GM21423 (cell line): ENCODE measurements at regions not wholly inside any gene's neighbourhood (a gene's known extent, or its start where the extent isn't known, plus 50 kb on each side); places are given as distances from the start of the nearest gene placed in this dataset.

ENCODE experiments used
- ATAC-seq: cut with Tn5 transposase; IDR thresholded peaks from one replicate; pipeline ENCODE4 v1.9.1; 2021; ENCODE audit warnings: mild to moderate bottlenecking, moderate library complexity; ENCODE audit not compliant: unreplicated experiment

DNA sequence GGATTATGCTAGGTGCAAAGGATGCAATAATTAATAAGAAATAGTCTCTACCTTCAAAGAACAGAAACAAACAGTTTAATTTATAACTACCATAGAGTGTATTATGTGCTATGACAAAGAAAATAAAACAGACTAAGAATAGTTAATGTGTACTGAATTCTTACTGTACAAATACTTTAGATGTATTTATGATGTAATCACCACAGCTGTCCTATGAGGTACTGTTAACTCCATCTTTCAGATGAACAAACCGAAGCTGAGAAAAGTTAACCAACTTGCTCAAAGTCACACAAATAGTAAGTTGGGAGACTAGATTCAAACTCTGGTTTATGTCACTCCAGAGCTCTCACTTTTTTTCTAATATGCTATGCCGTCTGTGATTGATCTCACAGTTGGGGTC lies 77.0 kb upstream of the FGGY start:
- no peak for ATAC-seq

DNA sequence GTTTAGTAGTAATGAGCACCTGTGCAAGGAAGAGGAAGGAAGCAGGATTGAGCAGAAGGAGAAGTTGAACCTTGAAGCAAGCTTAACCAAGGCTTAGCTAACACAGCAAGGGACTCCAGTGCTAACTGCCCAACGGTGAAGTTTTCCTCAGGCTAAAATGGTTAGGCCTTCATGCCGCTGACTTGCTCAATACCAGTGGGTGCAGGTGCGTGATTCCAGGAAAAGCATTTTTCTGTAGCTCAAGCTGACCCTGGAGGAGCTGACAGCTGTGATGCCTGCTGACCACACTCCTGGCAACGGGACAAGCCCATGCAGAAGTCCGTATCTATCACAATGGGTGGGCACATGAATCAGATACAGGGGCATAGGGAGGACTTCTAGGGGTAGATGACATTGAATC lies 76.5 kb upstream of the FGGY start:
- no peak for ATAC-seq

DNA sequence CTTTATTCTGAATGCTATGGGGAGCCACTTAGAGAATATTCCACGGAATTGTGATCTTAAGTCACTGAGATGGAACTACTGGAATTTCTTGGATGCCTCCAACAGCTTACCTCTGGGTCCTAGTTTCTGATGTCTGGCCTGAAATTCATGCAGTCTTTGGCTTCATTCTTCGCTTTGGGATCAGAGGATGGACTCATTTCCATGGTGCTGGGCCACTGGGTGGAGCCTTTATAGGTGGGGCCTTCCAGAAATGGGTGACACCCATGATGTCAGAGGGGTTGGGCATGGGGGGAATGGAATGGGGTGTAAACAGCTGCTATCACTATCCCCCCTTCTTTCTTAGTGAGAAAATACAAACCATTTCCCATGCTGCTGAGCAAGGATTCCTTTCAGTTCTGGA lies 73.7 kb upstream of the FGGY start:
- no peak for ATAC-seq

DNA sequence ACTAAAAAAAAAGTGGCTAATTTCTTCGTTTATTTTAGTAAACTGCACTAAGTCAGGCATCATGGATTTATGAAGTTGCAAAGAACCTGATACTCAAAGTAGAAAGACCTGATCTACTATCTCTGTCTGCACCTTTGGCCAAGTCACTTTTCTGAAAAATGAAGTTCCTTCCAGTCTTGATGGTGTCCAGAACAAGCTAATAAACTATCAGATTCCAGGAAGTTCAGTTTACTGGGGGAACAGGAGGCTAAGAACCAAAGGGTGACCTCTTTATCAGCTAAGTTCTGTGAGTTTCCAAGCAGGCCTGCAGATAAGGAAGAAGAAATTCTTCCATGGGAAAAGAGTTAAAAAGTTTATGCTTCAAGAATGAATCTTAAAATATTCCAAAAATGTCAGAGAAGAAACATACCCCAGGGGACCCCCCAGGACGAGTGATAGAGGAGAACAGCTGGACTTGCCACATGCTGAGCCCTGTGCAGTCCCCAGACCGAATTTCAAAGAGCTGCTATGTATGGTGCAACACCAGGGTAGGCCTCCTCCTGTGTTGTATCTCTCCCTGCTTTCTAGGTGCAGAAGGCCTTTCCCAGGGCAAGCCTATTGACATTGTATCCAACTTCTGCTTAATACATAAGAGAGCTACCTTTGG lies 72.8 kb upstream of the FGGY start:
- no peak for ATAC-seq

DNA sequence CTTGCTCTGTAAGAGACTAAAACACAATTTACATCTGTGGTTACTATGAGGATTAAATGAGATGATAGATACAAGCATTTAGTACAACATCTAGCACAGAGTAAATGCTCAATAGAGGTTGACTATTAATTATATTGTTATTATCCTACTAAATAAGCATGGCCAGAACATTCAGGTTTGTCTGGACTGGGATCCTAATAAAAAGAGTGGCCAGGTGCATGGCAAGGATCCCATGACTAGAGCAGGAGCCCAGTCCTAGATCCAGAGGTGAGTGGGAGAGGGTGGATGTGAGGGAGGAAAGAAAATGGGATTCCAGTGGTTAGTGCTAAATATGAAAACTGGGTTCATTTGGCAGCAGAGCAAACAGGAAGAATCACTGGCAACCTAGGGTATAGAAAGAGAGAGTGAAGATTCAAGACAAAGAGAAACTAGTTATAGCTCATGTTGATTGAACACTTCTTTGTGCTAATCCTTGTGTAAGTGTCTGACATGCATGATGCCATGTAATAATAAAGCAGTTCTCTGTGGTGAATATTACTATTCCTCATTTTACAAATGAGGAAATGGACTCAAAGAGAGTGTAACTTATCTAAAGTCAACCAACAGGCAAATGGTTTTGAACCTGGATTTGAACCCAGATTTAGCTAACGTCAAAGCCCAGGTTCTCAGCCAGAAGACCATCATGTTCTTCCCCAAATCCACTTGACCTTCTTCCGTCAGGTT lies 71.1 kb upstream of the FGGY start:
- no peak for ATAC-seq

DNA sequence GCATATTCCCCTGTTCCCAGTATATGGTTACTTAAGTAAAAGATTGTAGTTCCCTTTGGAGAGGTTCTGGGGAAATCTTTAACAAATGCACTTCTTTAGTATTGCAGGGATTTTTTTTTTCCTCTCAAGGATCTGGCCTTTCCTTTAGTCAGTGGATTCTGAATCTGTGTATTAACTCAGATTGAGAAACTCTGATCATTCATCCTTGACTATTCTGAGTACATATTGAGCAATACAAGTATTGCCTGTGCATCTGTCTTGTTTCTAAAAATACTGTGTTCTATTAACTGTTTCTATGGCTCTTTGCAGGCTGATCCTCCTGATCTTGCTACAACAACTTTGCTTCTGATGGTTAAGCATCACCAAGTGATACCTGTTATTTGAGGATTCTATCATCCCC lies 67.8 kb upstream of the FGGY start:
- ATAC-seq: no peak

DNA sequence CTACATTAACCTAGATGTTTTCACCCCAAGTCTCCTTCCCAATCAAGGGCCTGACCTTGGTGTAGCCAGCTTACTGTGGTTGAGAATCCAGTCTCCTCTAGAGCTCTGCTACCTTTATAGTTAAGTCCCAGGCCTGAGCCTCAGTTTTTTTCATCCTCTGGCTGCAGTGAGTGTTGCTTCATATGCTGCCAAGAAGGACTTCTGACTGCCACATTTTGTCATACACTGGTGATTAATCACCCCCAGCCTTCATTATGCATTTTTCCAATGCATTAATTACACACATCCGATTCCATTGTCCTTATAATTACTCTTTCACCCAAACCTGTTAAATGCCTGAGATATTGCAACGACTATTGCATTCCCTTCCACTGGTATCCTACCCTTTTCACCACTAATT lies 66.3 kb upstream of the FGGY start:
- no peak for ATAC-seq

DNA sequence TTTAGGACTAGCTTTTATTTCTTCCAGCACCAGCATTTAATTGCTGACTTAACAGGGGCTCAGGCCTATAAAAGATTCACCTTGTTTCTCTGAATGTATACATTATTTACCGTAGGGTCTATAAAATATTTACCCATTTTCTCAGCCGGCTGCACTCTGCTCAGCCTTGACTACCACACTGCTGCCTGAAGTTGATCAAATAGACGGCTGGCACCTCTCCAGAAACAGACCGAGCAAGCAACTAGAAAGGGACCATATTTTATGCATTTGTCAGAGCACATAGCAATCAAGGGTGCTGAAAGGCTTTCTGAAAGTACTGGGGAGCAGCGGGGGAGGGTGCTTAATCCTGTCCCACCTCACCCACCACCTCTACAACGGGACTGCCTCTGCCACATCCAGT lies 64.7 kb upstream of the FGGY start:
- no peak for ATAC-seq

DNA sequence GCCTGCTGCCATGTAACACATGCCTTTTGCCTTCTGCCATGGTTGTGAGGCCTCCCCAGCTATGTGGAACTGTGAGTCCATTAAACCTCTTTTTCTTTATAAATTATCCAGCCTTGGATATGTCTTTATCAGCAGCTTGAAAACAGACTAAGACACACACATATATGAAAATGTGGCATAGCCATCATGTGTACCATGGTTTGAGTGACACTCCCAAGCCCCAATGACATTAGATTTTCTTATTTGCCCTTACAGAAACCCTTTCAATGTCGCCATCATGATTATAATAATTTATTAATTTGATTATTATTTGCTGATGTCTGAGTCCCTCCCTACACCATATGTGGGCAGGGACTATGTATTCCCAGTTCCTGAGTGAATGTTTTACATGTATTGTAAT lies 63.5 kb upstream of the FGGY start:
- ATAC-seq: no peak

DNA sequence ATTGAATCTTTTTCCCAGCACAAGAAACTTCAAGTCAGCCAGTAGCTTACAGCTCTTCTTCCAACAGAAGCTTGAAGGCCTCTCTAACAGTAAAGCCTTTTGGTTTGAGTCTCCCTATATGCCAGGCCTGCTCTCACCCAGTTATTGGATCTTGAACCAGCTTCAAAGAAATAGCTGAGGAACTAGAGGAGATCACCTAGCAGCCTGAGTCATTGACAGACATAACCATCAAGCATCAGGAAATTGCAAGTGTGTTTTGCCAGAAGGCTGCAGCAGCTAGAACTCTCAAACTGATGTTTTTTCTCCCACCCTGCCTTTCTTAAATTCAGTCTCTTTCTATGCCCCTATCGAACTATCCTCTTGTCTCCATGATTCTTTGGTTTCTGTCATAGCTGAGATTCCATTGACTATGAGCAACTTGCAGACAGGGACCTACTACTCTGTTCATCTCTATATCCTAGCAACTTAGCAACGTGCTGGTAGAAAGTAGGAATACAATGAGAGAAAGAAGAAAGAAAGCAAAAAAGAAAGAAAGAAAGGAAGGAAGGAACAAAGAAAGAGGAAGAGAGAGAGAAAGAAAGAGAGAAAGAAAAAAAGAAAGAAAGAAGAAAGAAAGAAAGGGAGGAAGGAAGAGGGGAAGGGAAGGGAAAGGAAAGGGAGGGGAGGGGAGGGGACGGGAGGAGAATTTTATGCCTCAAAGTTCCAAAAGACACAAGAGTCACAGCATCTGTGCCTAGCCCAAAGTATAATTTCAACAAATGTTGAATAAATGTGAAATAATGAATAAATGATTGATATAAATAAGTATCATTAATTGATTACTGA lies 60.0 kb upstream of the FGGY start:
- ATAC-seq: no peak

DNA sequence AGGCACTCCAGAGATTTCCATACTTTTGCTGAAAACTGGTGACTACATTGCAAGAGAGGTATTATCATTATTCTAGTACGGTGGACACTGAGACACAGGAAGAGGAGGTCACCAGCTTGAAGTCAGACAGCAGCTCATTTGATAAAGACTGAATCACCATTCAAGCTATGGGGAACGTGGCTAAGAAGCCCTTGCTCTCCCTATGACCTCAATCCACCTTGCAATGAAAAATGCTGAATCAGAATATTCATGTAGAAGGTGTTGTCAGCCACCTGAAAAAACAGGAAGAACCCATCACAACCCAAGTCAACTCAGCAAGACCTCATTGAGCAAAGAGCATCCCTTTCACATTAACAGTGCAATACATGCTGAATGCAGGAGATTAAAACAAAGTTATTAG lies 59.0 kb upstream of the FGGY start:
- ATAC-seq: no peak

DNA sequence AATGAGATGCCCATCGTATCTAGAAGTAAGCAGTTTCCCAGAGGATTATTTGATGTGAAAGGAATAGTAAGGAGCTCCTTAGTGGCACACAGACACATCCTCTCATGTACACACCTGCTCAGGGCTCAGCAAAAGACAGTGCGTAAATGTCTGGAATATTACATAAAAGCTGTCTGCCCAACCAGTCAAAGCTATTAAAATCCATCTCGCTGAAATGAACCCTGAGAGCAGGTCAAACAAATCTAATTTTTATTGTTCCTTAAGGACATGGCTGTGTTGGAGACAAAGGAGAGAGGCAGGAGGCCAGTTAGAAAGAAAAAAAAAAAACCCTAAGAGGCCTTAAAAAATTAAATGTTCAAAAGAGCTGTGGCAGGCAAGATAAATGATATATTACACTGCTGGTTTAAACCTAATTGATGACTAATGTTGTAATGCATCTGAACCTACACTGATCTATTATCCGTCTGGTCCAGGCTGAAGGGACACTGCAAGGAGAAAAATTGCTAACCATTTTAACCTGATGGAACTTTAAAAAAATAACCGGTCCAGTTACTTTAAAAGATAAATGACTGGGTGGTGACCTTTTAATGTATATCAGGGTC lies 58.5 kb upstream of the FGGY start:
- no peak for ATAC-seq

DNA sequence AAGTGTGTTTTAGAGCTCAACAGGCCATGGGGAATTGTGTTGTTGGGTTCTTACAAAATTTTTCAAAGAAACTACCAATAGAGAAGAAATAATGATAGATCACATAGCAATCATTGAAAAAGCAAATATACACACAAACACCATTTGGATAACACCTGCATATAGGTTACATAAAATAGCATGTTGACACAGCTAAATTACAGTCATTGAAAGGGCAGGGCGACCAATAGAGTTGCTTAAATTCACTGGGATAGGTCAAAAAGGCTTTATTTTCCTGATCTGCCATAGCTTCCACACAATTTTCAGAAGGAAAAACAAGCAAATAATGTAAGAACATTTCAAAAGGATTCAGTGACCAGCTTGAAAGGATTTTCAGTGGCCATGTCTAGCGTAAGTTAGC lies 57.9 kb upstream of the FGGY start:
- ATAC-seq: no peak

DNA sequence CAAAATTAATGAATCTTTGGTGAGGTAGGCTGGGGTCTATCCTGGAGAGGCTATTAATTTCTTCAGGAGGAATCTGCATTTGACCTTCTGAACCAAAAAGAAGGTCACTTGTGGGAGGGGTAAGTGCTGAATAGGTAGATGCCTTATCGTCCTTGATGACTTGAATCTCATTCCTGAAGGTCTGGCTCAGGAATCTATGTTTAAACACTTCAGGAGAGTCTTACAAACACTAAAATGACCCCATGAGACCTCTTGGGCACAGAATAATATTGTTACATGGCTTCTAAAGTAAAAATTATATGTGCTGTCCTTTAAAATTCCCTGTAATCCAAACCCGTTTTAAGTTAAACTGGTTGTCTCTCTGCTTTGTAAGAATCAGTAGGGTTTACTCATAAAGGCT lies 55.0 kb upstream of the FGGY start:
- ATAC-seq: no peak

DNA sequence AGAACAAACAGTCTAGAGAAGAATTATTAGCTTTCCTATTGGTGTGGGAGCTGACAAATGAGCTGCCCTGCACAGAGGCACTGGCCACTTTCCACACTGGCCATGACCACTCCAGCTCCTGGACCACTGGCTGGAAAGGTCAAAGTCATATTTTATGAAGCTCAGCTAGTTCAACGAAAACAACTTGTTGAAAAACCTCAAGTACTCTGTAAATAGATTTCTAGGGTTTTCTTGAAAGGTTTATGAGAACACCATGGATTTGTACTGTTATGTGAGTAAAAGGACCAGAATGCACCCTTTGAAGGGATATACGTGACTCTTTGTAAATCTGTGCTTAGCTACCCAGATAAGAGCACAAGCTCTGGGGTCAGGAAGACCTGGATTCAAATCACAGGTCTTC lies 54.5 kb upstream of the FGGY start:
- ATAC-seq: no peak

DNA sequence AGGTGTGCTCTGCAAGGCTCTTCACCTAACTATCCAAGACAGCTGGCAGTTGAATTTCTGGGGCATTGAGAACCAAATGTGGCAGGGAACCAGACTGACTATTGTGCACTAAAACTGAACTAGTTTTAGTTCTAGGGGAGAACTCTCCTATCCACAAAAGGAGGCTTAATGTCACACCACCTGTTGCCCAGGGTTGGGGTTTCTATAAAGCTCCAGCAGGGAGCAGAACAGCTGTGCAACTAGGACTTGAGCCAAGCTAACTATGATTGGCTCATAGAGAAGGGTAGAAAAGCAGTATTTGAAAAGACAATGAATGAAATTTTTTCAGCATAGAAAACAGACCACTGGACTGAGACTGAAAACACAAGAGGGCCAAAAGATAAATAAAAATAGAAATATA lies 53.3 kb upstream of the FGGY start:
- ATAC-seq: no peak

DNA sequence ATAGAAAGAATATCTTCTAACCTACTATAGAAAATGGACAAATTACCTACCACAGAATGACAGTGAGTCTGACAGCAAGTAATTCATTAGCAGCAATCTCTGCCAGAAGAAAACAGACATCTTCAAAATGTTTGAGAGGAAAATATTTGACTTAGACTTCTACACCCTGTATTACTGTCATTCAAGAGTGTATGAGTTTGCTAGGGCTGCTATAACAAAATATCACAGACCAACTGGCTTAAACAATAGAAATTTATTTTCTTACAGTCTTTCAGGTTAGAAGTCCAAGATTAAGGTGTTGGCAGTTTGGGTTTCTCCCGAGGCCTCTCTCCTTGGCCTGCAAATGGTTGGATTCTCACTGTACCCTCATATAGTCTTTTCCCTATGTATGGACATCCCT lies 52.9 kb upstream of the FGGY start:
- ATAC-seq: no peak

DNA sequence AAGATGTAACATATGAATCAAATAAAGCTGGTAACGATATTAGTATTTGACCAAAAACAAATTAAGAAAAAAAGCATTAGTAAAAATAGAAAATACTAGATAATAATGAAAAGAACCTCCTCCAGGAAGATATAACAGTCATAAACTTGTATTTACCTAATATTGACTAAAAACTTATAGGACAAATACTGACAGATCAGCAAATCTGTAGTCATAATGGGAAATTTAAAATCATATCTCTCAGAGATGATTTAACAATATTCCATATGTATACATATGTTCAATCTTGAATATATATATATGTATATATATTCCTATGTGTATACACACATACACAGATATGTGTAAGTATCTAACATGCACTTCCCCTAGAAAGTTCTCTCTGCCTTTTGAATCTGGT lies 52.0 kb upstream of the FGGY start:
- ATAC-seq: no peak
